WTC11 (cell line): ENCODE measurements at regions not wholly inside any gene's neighbourhood (a gene's known extent, or its start where the extent isn't known, plus 50 kb on each side); places are given as distances from the start of the nearest gene placed in this dataset.

Experiments
- ATAC-seq: fragments of 200-7000 bp; cut with Tn5 transposase; 2 replicates; pipeline ENCODE4 v1.10.0; 2021; ENCODE audit warnings: mild to moderate bottlenecking, moderate library complexity
- CTCF ChIA-PET: fragments of 300-600 bp; sonication (Branson Sonifier 250); formaldehyde crosslinking; loops from one replicate; lab custom pipeline; 2021; ENCODE audit warnings: antibody characterized with exemption; lab: Charles Lee
- POLR2A ChIA-PET: fragments of 350-600 bp; sonication (Branson Sonifier 250); formaldehyde crosslinking; loops from one replicate; lab custom pipeline; 2021; ENCODE audit warnings: antibody characterized with exemption; lab: Charles Lee
- DNase-seq: peaks from one replicate; pipeline ENCODE4 v3.0.0; 2021; ENCODE audit warnings: low spot score
- H3K27ac Mint-ChIP-seq: 2 replicates; pipeline ENCODE4 v1.8.0; 2021; ENCODE audit warnings: mixed read lengths
- H3K27me3 Mint-ChIP-seq: 2 replicates; pipeline ENCODE4 v1.8.0; 2021; ENCODE audit warnings: low read depth, mild to moderate bottlenecking, moderate library complexity, mixed read lengths
- H3K36me3 Mint-ChIP-seq: 2 replicates; pipeline ENCODE4 v1.8.0; 2021; ENCODE audit warnings: mixed read lengths
- H3K4me1 Mint-ChIP-seq: 2 replicates; pipeline ENCODE4 v1.8.0; 2022; ENCODE audit warnings: mixed read lengths
- H3K4me3 Mint-ChIP-seq: 2 replicates; pipeline ENCODE4 v1.8.0; 2021; ENCODE audit warnings: mild to moderate bottlenecking, moderate library complexity, mixed read lengths
- H3K9me3 Mint-ChIP-seq: 2 replicates; pipeline ENCODE4 v1.8.0; 2021; ENCODE audit warnings: mixed read lengths
- ATF2 ChIP-seq: sonication (generic); formaldehyde crosslinking; IDR thresholded peaks from 2 replicates; pipeline ENCODE4 v1.8.1; 2022; ENCODE audit warnings: low read depth, missing genetic modification reagents, borderline replicate concordance
- CBFB ChIP-seq: sonication (generic); formaldehyde crosslinking; IDR thresholded peaks from 2 replicates; pipeline ENCODE4 v1.8.1; 2022; ENCODE audit warnings: mild to moderate bottlenecking, low read depth, missing genetic modification reagents
- CTCF ChIP-seq: fragments of 200-600 bp; IDR thresholded peaks from 2 replicates; pipeline ENCODE4 v1.8.0; 2022; ENCODE audit warnings: antibody characterized with exemption
- E2F4 ChIP-seq: sonication (generic); formaldehyde crosslinking; IDR thresholded peaks from 2 replicates; pipeline ENCODE4 v1.8.1; 2022; ENCODE audit warnings: low read depth, mild to moderate bottlenecking, moderate library complexity, missing genetic modification reagents, borderline replicate concordance
- ESRRA ChIP-seq: sonication (generic); formaldehyde crosslinking; IDR thresholded peaks from 2 replicates; pipeline ENCODE4 v1.8.1; 2022; ENCODE audit warnings: mild to moderate bottlenecking, missing genetic modification reagents, borderline replicate concordance
- GRHL2 ChIP-seq: fragments of 250-450 bp; sonication (Bioruptor Pico); IDR thresholded peaks from 2 replicates; pipeline ENCODE4 v1.8.0; 2022; ENCODE audit warnings: mild to moderate bottlenecking, moderate library complexity; ENCODE audit not compliant: insufficient replicate concordance, severe bottlenecking
- HMGXB4 ChIP-seq: sonication (generic); formaldehyde crosslinking; IDR thresholded peaks from 2 replicates; pipeline ENCODE4 v1.8.1; 2023; ENCODE audit warnings: mild to moderate bottlenecking, moderate library complexity, missing genetic modification reagents
- JAZF1 ChIP-seq: fragments of 250-450 bp; sonication (Bioruptor Pico); IDR thresholded peaks from 2 replicates; pipeline ENCODE4 v1.9.0; 2021; ENCODE audit warnings: moderate library complexity, mild to moderate bottlenecking, inconsistent platforms
- MAX ChIP-seq: sonication (generic); formaldehyde crosslinking; IDR thresholded peaks from 2 replicates; pipeline ENCODE4 v1.8.0; 2022; ENCODE audit warnings: mild to moderate bottlenecking, missing genetic modification reagents
- MLX ChIP-seq: sonication (generic); formaldehyde crosslinking; IDR thresholded peaks from 2 replicates; pipeline ENCODE4 v1.8.1; 2023; ENCODE audit warnings: mild to moderate bottlenecking, missing genetic modification reagents, moderate library complexity
- MXD4 ChIP-seq: fragments of 250-450 bp; sonication (Bioruptor Pico); IDR thresholded peaks from 2 replicates; pipeline ENCODE4 v1.8.0; 2021; ENCODE audit warnings: mild to moderate bottlenecking, moderate library complexity, borderline replicate concordance
- NR3C1 ChIP-seq: sonication (generic); formaldehyde crosslinking; conservative IDR thresholded peaks from 2 replicates; pipeline ENCODE4 v1.8.1; 2023; ENCODE audit warnings: low read depth, mild to moderate bottlenecking, missing genetic modification reagents
- PREB ChIP-seq: sonication (generic); formaldehyde crosslinking; IDR thresholded peaks from 2 replicates; pipeline ENCODE4 v1.8.1; 2022; ENCODE audit warnings: mild to moderate bottlenecking, missing genetic modification reagents, moderate library complexity, borderline replicate concordance
- PRRX2 ChIP-seq: fragments of 250-450 bp; sonication (Bioruptor Pico); IDR thresholded peaks from 2 replicates; pipeline ENCODE4 v1.8.0; 2021; ENCODE audit warnings: mild to moderate bottlenecking
- RELA ChIP-seq: sonication (generic); formaldehyde crosslinking; IDR thresholded peaks from 2 replicates; pipeline ENCODE4 v1.8.1; 2022; ENCODE audit warnings: missing genetic modification reagents, mild to moderate bottlenecking, borderline replicate concordance
- SOX15 ChIP-seq: fragments of 250-450 bp; sonication (Bioruptor Pico); IDR thresholded peaks from 2 replicates; pipeline ENCODE4 v1.9.0; 2021; ENCODE audit warnings: mild to moderate bottlenecking
- TCF7 ChIP-seq: sonication (generic); formaldehyde crosslinking; IDR thresholded peaks from 2 replicates; pipeline ENCODE4 v1.8.0; 2022; ENCODE audit warnings: mild to moderate bottlenecking, low read depth, missing genetic modification reagents, moderate library complexity
- TEAD1 ChIP-seq: sonication (generic); formaldehyde crosslinking; IDR thresholded peaks from 2 replicates; pipeline ENCODE4 v1.8.0; 2022; ENCODE audit warnings: mild to moderate bottlenecking, missing genetic modification reagents
- USF1 ChIP-seq: sonication (generic); formaldehyde crosslinking; IDR thresholded peaks from 2 replicates; pipeline ENCODE4 v1.8.0; 2022; ENCODE audit warnings: mild to moderate bottlenecking, missing genetic modification reagents
- ZMAT4 ChIP-seq: fragments of 250-450 bp; sonication (Bioruptor Pico); IDR thresholded peaks from 2 replicates; pipeline ENCODE4 v1.9.0; 2021; ENCODE audit warnings: mild to moderate bottlenecking
- ZNF219 ChIP-seq: sonication (generic); formaldehyde crosslinking; IDR thresholded peaks from 2 replicates; pipeline ENCODE4 v1.8.0; 2023; ENCODE audit warnings: missing genetic modification reagents, mild to moderate bottlenecking, borderline replicate concordance
- ZNF317 ChIP-seq: sonication (generic); formaldehyde crosslinking; IDR thresholded peaks from 2 replicates; pipeline ENCODE4 v1.8.1; 2023; ENCODE audit warnings: low read depth, mild to moderate bottlenecking, moderate library complexity, missing genetic modification reagents, borderline replicate concordance
- ZNF423 ChIP-seq: fragments of 250-450 bp; sonication (Bioruptor Pico); IDR thresholded peaks from 2 replicates; pipeline ENCODE4 v2.1.2; 2022; ENCODE audit warnings: mild to moderate bottlenecking, moderate library complexity

GRCh38 chr4:157791236-157791635 is 381.6 kb downstream of the GASK1B start:
- no peak for DNase-seq
- H3K9me3 Mint-ChIP-seq = no peaks in the 10 kb centered on the region
- no peak overlapping the region for H3K4me3 Mint-ChIP-seq
- peaks cover 19% of the 10 kb centered on the region for H3K4me1 Mint-ChIP-seq
- no peaks in the 10 kb centered on the region for H3K27me3 Mint-ChIP-seq
- no peak overlapping the region for H3K27ac Mint-ChIP-seq
- no peak for TF ChIP-seq SOX15
- TF ChIP-seq MXD4 = no peak
- no peak for TF ChIP-seq ZMAT4
- TF ChIP-seq JAZF1 (CRISPR knock-in tag) = no peak
- TF ChIP-seq PRRX2 (CRISPR knock-in tag) = no peak
- TF ChIP-seq USF1 (CRISPR knock-in tag) = no peak
- TF ChIP-seq ZNF423 = no peak
- TF ChIP-seq ZNF317 (CRISPR knock-in tag) = no peak
- no peak for TF ChIP-seq TEAD1 (CRISPR knock-in tag)
- TF ChIP-seq GRHL2 (CRISPR knock-in tag) = no peak
- no peak for TF ChIP-seq HMGXB4 (CRISPR knock-in tag)
- no peak for TF ChIP-seq RELA (CRISPR knock-in tag)
- ATAC-seq = no peak
- CTCF ChIA-PET = no interaction called here
- POLR2A ChIA-PET = no interaction called here
- no peaks in the 10 kb centered on the region for H3K36me3 Mint-ChIP-seq

GRCh38 chr4:157787618-157788017 is 385.2 kb downstream of the GASK1B start:
- Mint-ChIP-seq H3K4me3 (no peak overlapping the region), H3K4me1 (peaks cover 17% of the 10 kb centered on the region), H3K36me3 (no peaks in the 10 kb centered on the region), H3K27me3 (no peaks in the 10 kb centered on the region), H3K27ac (no peak overlapping the region), H3K9me3 (no peaks in the 10 kb centered on the region)
- ChIA-PET CTCF (no interaction called here), POLR2A (no interaction called here)
- DNase-seq (no peak), ATAC-seq (no peak)
- TF ChIP-seq CTCF (no peak), ZNF219 (no peak), MLX (CRISPR knock-in tag) (no peak)

- H3K9me3 Mint-ChIP-seq = no peaks in the 10 kb centered on the region; the same call in 1 of the 2 replicates
- CTCF ChIA-PET = no interaction called here
- POLR2A ChIA-PET = no interaction called here
- no peaks in the 10 kb centered on the region for H3K36me3 Mint-ChIP-seq
- H3K27ac Mint-ChIP-seq = no peak overlapping the region
- no peak for DNase-seq
- H3K27me3 Mint-ChIP-seq = no peaks in the 10 kb centered on the region
- no peak for ATAC-seq
- no peaks in the 10 kb centered on the region for H3K4me1 Mint-ChIP-seq
- no peak overlapping the region for H3K4me3 Mint-ChIP-seq
- TF ChIP-seq GRHL2 (CRISPR knock-in tag) (no peak), TCF7 (CRISPR knock-in tag) (no peak), E2F4 (CRISPR knock-in tag) (no peak), ESRRA (no peak), MAX (CRISPR knock-in tag) (no peak), ATF2 (CRISPR knock-in tag) (no peak), ZNF317 (CRISPR knock-in tag) (no peak), TEAD1 (CRISPR knock-in tag) (no peak), CBFB (CRISPR knock-in tag) (no peak), PREB (no peak), NR3C1 (CRISPR knock-in tag) (no peak), ZNF219 (no peak)
Measured at GRCh38 chr4:157781361-157781760, 391.5 kb downstream of the GASK1B start.
